ENCODE measurements at regions not wholly inside any gene's neighbourhood (a gene's known extent, or its start where the extent isn't known, plus 50 kb on each side); places are given as distances from the start of the nearest gene placed in this dataset.
"Not testable (repeated sequence)": the region's sequence is repeated elsewhere in the genome, so short reads cannot be mapped to it uniquely, and the experiment has no call there.

DNA sequence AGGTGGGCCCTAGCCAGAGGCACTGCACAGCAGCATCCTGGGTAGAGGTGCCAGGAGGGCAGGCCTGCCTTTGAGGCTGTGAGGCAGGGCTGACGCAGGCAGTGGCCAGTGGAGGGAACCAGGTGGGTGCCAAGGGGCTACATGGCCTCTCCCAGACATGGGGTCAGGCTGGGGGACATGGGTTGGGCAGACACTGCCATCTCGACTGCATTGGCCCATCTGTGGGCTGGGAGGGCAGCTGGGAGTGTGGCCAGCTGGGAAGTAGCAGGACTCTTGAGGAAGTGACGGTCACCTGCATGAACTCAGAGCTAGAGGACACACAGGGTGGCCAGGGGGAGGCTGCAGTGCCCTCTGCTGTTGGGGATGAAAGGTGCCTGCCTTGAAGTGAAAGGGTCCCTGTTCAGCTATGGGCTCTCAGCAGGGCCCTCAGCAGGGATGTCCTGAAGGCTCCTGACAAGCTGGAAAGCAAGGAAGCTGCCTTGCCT, 294.6 kb downstream of the CCDC74A start:
- H3K4me1 ChIP-seq (ENCODE audit: control insufficient read depth, insufficient read depth, low read length); H3K9me3 ChIP-seq (ENCODE audit: control insufficient read depth, insufficient read depth, low read length); H3K9ac ChIP-seq (ENCODE audit: low read depth, low read length); H3K4me3 ChIP-seq (ENCODE audit: low read depth, low read length); H3K27ac ChIP-seq (ENCODE audit: low read depth, low read length); H3K27me3 ChIP-seq (ENCODE audit: control insufficient read depth, insufficient read depth, low read length); H3K36me3 ChIP-seq (ENCODE audit: control insufficient read depth, insufficient read depth, low read length): not testable (repeated sequence)

DNA sequence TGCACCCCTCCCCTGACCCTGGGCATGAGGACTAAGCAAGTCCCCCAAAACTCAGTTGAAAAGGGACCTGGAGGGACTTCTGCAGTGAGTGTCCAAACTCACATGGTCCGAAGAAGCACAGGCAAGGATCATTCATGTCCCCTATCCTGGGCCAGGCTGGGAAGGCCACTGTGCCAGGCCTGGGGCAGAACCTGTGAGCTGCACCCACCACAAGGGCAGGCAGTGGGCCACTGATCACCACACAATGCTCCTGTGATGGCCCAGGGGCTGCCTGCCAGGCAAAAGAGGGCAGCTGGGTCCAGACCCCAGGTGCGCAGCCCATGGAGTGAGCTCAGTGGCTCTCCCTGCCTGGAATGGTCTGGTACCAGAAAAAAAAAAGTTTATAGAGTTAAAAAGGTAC, 295.4 kb downstream of the CCDC74A start:
- H3K4me1 ChIP-seq (ENCODE audit: control insufficient read depth, insufficient read depth, low read length); H3K27me3 ChIP-seq (ENCODE audit: control insufficient read depth, insufficient read depth, low read length); H3K9ac ChIP-seq (ENCODE audit: low read depth, low read length); H3K9me3 ChIP-seq (ENCODE audit: control insufficient read depth, insufficient read depth, low read length); H3K36me3 ChIP-seq (ENCODE audit: control insufficient read depth, insufficient read depth, low read length); H3K27ac ChIP-seq (ENCODE audit: low read depth, low read length); H3K4me3 ChIP-seq (ENCODE audit: low read depth, low read length): not testable (repeated sequence)

DNA sequence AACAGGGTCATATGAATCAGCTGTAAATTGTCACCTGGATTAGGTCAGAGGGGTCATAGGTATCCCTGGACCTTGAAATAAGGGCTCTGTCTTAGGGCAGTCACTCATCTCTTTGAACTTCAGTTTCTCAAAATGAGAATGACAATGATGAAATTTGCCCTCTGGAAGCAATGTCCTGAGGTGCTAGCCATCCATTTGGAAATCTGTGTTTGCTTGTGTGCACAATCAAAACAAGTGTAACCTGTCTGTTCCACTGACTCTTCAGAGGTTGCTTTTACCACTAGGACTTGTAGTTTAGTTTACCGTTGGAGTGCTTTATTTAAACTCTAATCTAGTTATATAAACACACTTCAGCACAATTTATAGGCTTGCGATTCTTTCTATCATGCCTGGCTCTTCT, 297.3 kb downstream of the CCDC74A start:
- H3K36me3 ChIP-seq (ENCODE audit: control insufficient read depth, insufficient read depth, low read length); H3K9ac ChIP-seq (ENCODE audit: low read depth, low read length); H3K4me1 ChIP-seq (ENCODE audit: control insufficient read depth, insufficient read depth, low read length); H3K27me3 ChIP-seq (ENCODE audit: control insufficient read depth, insufficient read depth, low read length); H3K27ac ChIP-seq (ENCODE audit: low read depth, low read length); H3K9me3 ChIP-seq (ENCODE audit: control insufficient read depth, insufficient read depth, low read length); H3K4me3 ChIP-seq (ENCODE audit: low read depth, low read length): not testable (repeated sequence)

DNA sequence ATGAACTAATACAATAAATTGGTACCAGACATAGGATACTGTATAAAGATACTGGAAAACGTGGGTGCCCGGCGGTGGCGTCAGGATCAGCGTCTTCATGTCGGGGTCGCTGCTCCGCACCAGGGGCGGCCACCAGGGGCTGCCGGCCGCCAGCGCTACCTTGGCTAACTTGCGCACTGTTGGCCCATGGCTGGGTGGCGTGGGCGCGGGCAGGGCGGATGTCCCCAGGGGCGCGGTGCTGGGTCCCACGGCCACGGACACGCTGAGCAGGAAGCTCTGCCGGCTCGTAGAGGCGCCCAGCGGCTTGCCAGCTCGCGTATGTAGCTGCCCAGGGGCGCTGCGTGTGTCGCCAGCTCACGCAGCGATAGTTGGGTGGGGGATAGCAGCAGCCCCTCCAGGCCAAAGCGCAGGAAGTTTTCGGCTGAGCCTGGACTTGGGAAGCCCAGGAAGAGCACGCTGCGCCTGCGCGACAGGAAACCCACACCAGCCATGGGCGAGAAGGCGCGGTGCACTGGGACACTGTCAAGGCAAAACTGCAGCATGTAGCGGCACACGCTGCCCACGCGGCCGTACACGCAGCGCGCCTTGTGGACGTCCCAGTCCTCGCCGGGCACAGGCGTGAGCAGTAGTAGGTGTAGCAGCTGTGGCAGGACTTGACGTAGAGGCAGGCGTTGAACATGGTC, 299.9 kb downstream of the CCDC74A start:
- Histone ChIP-seq H3K27ac (ENCODE audit: low read depth, low read length) (no peak overlapping the region), H3K4me1 (ENCODE audit: control insufficient read depth, insufficient read depth, low read length) (no peaks in the 10 kb centered on the region), H3K27me3 (ENCODE audit: control insufficient read depth, insufficient read depth, low read length) (no peaks in the 10 kb centered on the region), H3K9ac (ENCODE audit: low read depth, low read length) (no peak overlapping the region), H3K36me3 (ENCODE audit: control insufficient read depth, insufficient read depth, low read length) (no peaks in the 10 kb centered on the region), H3K4me3 (ENCODE audit: low read depth, low read length) (no peak overlapping the region), H3K9me3 (ENCODE audit: control insufficient read depth, insufficient read depth, low read length) (no peaks in the 10 kb centered on the region)

DNA sequence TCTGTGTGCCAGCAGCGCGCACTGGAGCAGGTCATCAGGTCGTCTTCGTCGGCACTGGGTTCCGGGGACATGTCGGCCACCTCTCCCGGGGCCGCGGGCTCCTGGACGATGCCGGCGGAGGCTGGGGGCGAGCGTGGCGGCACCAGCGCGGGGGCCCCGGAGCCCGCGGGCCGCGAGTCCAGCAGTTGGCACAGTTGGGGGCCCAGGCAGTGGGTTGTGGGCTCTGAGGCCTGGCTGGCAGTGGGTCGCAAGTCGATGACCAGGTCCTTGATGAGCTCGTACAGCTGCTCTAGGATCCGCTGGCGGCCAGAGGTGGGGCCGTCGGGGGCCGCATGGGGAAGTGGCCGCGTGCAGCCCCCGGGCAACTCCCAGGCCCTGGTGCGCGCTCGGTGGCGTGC, 300.5 kb downstream of the CCDC74A start:
- Histone ChIP-seq H3K36me3 (ENCODE audit: control insufficient read depth, insufficient read depth, low read length) (no peaks in the 10 kb centered on the region), H3K9me3 (ENCODE audit: control insufficient read depth, insufficient read depth, low read length) (no peaks in the 10 kb centered on the region), H3K27ac (ENCODE audit: low read depth, low read length) (no peak overlapping the region), H3K4me1 (ENCODE audit: control insufficient read depth, insufficient read depth, low read length) (no peaks in the 10 kb centered on the region), H3K9ac (ENCODE audit: low read depth, low read length) (no peak overlapping the region), H3K27me3 (ENCODE audit: control insufficient read depth, insufficient read depth, low read length) (no peaks in the 10 kb centered on the region), H3K4me3 (ENCODE audit: low read depth, low read length) (no peak overlapping the region)

DNA sequence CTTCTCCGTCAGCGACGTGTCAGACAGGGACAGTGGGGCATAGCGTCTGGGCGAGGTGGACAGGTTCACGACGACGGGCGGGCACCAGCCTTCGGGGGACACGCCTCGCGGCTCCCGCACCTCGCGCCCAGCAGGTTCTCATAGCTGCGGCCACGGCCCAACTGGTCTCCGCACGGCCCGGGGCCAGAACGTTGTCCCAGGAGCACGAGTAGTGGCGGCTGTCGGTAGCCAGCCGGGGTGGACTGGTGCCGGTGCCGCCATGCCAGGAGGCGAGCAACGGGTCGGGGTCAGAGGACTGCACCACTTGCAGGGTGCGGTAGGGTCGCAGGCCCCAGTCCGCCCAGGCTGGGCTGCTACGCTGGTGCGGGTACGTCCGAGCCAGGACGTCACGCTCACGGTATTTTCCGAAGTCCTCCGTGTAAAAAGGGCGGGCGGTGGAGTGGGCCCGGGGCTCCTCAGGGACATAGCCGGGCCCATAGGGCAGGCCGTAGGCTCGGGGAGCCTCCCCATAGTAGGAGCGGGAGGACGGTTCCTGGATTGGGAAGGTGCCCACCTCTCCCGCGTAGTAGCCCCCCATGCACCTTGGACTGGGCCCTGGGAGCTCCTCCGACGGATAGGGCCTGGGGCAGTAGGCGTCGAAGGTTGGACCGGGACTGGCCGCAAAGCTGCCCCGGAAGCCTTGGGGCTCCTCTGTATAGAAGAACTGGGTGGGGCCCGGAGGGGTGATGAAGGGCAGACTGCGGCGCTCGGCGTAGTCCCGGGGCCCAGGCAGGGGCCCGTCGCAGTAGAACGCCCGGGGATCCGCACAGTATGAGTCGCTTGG, 301.2 kb downstream of the CCDC74A start:
- not testable (repeated sequence) for H3K9ac ChIP-seq (ENCODE audit: low read depth, low read length); H3K4me1 ChIP-seq (ENCODE audit: control insufficient read depth, insufficient read depth, low read length); H3K9me3 ChIP-seq (ENCODE audit: control insufficient read depth, insufficient read depth, low read length); H3K4me3 ChIP-seq (ENCODE audit: low read depth, low read length); H3K27ac ChIP-seq (ENCODE audit: low read depth, low read length); H3K36me3 ChIP-seq (ENCODE audit: control insufficient read depth, insufficient read depth, low read length); H3K27me3 ChIP-seq (ENCODE audit: control insufficient read depth, insufficient read depth, low read length)

DNA sequence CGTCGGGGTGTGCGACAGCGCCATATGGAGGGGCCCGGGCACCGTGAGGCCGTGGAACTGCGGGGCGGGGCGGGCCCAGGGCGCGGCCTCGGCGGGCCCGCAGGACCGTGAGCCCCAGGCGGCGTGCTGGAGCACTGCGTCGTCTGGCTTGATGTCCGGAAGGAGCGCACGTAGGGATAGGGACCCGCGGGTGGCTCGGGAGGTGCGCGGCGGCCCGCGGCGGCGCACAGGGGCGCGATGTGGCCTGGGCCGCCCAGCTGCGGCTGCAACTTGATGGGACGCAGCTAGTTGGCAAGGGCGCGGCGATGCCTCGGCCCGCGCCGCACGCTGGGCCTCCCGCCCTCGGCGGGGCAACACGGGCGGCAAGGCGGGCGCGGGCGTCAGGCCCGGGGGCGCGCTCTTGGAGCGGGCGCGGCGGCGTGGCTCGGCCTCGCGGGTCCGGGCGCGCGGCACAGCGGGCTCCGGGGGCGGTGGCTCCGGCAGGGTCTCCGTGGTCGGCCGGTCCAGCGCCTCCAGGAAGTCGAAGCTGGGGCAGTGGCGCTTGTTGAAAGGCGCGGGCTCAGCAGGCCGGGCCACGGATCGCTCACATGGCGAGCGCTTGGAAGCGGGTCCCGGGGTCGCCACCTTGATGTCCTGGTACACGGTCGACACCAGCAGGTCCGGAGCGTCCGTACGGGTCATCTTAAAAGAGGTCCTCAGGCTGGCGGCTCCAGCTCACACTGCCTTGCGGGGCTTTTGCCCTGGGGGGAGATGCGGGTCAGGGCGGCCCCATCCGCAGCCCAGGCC, 302.0 kb downstream of the CCDC74A start:
- H3K9me3 ChIP-seq (ENCODE audit: control insufficient read depth, insufficient read depth, low read length); H3K9ac ChIP-seq (ENCODE audit: low read depth, low read length); H3K4me3 ChIP-seq (ENCODE audit: low read depth, low read length); H3K27me3 ChIP-seq (ENCODE audit: control insufficient read depth, insufficient read depth, low read length); H3K36me3 ChIP-seq (ENCODE audit: control insufficient read depth, insufficient read depth, low read length); H3K4me1 ChIP-seq (ENCODE audit: control insufficient read depth, insufficient read depth, low read length); H3K27ac ChIP-seq (ENCODE audit: low read depth, low read length): not testable (repeated sequence)

DNA sequence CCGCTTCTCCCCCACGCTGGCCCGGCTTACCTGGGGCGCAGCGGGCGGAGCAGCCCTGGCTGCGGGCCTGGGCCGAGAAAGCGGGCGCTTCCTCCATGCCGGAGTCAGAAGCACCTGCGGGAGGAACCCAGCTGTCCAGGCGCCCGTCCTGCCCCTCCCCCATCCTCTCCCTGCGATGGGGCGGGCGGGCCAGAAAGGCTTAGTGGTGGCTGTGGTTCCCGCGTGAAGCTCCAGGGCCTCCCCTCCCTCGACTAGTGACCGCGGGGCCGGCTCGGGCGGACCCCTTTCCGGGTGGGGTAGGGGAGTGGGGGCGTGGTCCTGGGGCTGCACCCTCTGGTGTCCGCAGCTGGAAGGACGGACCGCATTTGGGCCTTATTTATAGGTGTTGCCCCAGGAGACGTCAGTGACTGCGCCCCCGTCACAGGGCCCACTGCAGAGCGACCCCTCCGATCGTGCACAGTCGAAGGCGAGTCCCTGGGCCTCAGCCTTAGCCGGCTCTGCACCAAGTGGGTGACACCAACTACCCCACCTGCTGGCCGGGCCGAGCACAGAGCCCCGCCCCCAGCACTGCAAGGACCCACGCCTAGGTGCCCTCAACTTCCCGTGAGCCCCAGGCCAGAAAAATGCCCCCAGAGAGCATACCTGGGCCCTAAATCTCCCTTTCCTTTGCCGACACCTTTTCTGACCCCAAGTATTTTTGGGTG, 302.7 kb downstream of the CCDC74A start:
- not testable (repeated sequence) for H3K4me1 ChIP-seq (ENCODE audit: control insufficient read depth, insufficient read depth, low read length); H3K9me3 ChIP-seq (ENCODE audit: control insufficient read depth, insufficient read depth, low read length); H3K9ac ChIP-seq (ENCODE audit: low read depth, low read length); H3K27me3 ChIP-seq (ENCODE audit: control insufficient read depth, insufficient read depth, low read length); H3K4me3 ChIP-seq (ENCODE audit: low read depth, low read length); H3K27ac ChIP-seq (ENCODE audit: low read depth, low read length); H3K36me3 ChIP-seq (ENCODE audit: control insufficient read depth, insufficient read depth, low read length)

DNA sequence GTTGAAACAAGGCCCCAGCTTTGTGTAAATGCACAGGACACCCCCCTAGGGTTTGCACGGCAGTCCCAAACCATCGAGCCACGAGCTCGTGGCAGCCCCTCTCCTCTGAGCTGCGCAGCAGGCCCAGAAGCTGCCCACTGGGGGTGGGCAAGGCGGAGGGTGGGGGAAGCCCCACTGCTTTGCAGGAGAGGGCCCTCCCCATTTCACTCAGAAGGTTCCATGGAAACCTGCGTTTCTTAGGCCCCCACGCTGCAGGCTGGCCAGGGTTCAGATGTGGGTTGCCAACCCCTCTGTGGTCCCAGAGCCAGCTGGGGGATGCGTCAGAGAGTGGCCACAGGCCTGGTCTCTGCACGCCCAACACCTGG, 303.2 kb downstream of the CCDC74A start:
- not testable (repeated sequence) for H3K27me3 ChIP-seq (ENCODE audit: control insufficient read depth, insufficient read depth, low read length); H3K9me3 ChIP-seq (ENCODE audit: control insufficient read depth, insufficient read depth, low read length); H3K4me3 ChIP-seq (ENCODE audit: low read depth, low read length); H3K4me1 ChIP-seq (ENCODE audit: control insufficient read depth, insufficient read depth, low read length); H3K27ac ChIP-seq (ENCODE audit: low read depth, low read length); H3K9ac ChIP-seq (ENCODE audit: low read depth, low read length); H3K36me3 ChIP-seq (ENCODE audit: control insufficient read depth, insufficient read depth, low read length)

DNA sequence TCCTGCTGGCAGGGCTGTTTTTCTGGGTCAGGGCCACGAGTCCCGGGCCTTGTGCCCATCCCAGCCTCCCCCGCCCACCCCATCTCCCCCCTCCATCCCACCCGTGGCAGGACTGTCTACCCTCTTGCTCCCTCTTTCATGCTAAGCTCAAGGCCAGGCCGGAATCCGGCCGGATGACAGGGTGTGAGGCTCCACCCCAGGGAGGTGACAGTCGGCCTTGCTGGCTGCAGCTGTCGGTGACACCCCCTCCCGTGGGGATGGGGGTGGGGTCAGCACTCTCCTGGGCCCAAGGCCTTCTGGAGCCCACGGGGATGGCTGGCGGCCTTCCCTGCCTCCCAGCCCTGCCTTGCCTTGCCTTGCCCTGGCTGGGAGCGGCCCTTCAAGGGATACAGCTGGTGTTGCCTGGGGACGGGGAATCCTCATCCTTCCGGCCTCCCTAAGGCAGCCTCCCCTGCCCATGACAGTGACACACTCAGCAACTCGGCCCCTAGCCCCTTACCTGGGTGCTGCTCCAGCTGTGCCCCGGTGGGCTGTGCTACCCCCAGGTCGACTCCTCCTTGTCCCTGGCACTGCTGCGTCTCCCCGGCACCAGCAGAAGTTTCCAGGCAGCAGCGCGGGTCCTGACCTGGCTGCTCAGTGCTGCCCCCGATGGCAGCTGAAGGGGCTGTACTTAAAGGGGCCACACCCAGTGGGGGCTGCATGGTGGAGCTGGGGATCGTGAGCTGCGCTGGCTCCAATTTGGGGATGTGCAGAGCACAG, 303.9 kb downstream of the CCDC74A start:
- H3K4me1 ChIP-seq (ENCODE audit: control insufficient read depth, insufficient read depth, low read length); H3K9me3 ChIP-seq (ENCODE audit: control insufficient read depth, insufficient read depth, low read length); H3K36me3 ChIP-seq (ENCODE audit: control insufficient read depth, insufficient read depth, low read length); H3K27me3 ChIP-seq (ENCODE audit: control insufficient read depth, insufficient read depth, low read length); H3K4me3 ChIP-seq (ENCODE audit: low read depth, low read length); H3K27ac ChIP-seq (ENCODE audit: low read depth, low read length); H3K9ac ChIP-seq (ENCODE audit: low read depth, low read length): not testable (repeated sequence)

Measured in HUES48 (cell line).